Prostate gland (tissue), 2 donors: ENCODE measurements at regions not wholly inside any gene's neighbourhood (a gene's known extent, or its start where the extent isn't known, plus 50 kb on each side); places are given as distances from the start of the nearest gene placed in this dataset.

ENCODE experiments used
- DNase-seq: peaks from one replicate; pipeline ENCODE4 v3.0.0-alpha.2; 2019; ENCODE audit warnings: low spot score
- H3K27ac ChIP-seq, 2 donors: fragments of 200-600 bp; sonication (generic); 2 replicates each; pipeline ENCODE4 v1.5.1; 2017 to 2019
- H3K27me3 ChIP-seq: fragments of 200-600 bp; sonication (generic); replicated peaks from 2 replicates; pipeline ENCODE4 v1.5.1; 2019; ENCODE audit not compliant: insufficient read depth
- H3K36me3 ChIP-seq, 2 donors: fragments of 200-600 bp; sonication (generic); 1 replicate in 1 of 2; 2 replicates in 1 of 2; pipeline versions ENCODE4 v1.5.1 to v1.8.1; 2017 to 2019
- H3K4me1 ChIP-seq: fragments of 200-600 bp; sonication (generic); replicated peaks from 2 replicates; pipeline ENCODE4 v1.5.1; 2019
- H3K4me3 ChIP-seq, 2 donors: fragments of 200-600 bp; sonication (generic); 2 replicates each; pipeline ENCODE4 v1.5.1; 2017 to 2019
- H3K9me3 ChIP-seq: fragments of 200-600 bp; sonication (generic); 2 replicates; pipeline ENCODE4 v1.5.1; 2017
- POLR2A ChIP-seq: fragments of 450-650 bp; IDR thresholded peaks from one replicate; pipeline ENCODE4 v1.6.1; 2016; ENCODE audit warnings: antibody characterized with exemption, mild to moderate bottlenecking
- POLR2AphosphoS5 ChIP-seq: sonication (generic); formaldehyde crosslinking; IDR thresholded peaks from one replicate; pipeline ENCODE4 v1.6.1; 2017; ENCODE audit warnings: antibody characterized with exemption
- WGBS: methylation state at CpG from one replicate; pipeline ENCODE4 v1.1.5; 2018; 5-methylcytosine and 5-hydroxymethylcytosine counted together
- intact Hi-C: fragments of 100-400 bp; cut with DNase I; formaldehyde crosslinking; loops from one replicate; pipeline ENCODE4 v1.14.2; 2022
- TF ChIP-seq, protein P1 (sequence below), 4 experiments: fragments of 200-600 bp in 2 of 4; fragments of 450-650 bp in 2 of 4; sonication (generic) in 2 of 4; IDR thresholded peaks; 1 replicate in 3 of 4; 2 replicates in 1 of 4; pipeline ENCODE4 v1.5.1; 2016 to 2019; ENCODE audit warnings: antibody characterized with exemption in 4 of 4, mild to moderate bottlenecking in 2 of 4, moderate library complexity in 2 of 4

DNA sequence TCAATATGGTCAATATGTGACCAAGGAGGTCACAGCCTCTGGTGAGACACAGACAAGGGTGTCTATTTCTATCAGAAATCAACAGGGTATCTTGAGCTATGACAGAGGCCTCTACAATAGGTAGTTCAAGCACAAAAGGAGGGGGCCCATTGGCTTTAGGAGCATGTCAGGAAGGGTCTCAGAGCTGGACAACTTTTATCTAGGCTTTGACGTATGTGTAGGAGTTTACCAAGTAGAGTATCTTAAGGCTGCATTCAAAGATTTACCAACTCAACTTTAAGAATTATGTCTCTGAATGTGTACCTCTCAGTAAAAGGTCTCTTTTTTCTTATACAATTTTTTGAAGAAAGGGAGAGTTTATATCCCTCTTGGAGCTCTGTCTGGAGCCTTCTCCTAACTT lies 297.2 kb downstream of the NSG2 start:
- Histone ChIP-seq H3K27me3 (no peaks in the 10 kb centered on the region), H3K9me3 (no peaks in the 10 kb centered on the region), H3K27ac (no peak overlapping the region), H3K4me3 (no peak overlapping the region), H3K4me1 (no peaks in the 10 kb centered on the region), H3K36me3 (no peaks in the 10 kb centered on the region)
- intact Hi-C loops = no loop called here
- TF ChIP-seq POLR2A = no peak
- TF ChIP-seq POLR2AphosphoS5 = no peak
- TF ChIP-seq, protein P1, sequence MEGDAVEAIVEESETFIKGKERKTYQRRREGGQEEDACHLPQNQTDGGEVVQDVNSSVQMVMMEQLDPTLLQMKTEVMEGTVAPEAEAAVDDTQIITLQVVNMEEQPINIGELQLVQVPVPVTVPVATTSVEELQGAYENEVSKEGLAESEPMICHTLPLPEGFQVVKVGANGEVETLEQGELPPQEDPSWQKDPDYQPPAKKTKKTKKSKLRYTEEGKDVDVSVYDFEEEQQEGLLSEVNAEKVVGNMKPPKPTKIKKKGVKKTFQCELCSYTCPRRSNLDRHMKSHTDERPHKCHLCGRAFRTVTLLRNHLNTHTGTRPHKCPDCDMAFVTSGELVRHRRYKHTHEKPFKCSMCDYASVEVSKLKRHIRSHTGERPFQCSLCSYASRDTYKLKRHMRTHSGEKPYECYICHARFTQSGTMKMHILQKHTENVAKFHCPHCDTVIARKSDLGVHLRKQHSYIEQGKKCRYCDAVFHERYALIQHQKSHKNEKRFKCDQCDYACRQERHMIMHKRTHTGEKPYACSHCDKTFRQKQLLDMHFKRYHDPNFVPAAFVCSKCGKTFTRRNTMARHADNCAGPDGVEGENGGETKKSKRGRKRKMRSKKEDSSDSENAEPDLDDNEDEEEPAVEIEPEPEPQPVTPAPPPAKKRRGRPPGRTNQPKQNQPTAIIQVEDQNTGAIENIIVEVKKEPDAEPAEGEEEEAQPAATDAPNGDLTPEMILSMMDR (IDR thresholded peaks at IDR 0.05) = no peak
- DNase-seq = no peak
- WGBS = 91% methylated on average over 1 of the region's 1 CpG

DNA sequence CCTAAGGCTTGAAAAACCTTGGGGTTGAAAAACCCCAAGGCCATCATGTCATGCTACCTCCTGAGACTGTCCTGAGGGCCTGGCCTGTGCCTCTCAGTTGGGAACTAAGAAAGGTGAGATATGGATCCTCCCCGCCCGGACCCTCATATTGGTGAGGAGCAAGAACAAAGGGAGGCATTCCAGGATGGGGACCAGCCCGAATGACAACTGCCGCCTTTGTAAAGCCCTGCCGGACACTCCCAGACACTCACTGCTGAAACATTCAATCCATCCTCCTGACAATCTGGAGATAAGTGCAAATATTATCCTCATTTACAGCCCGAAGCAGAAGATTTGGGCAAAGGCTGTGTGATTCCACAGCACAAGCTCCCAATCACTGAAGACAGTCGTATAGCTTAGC lies 298.3 kb downstream of the NSG2 start:
- H3K27me3 ChIP-seq = no peaks in the 10 kb centered on the region
- H3K36me3 ChIP-seq = no peaks in the 10 kb centered on the region
- 79% methylated on average over 7 of the region's 7 CpGs for WGBS
- H3K4me3 ChIP-seq = no peak overlapping the region
- no peaks in the 10 kb centered on the region for H3K9me3 ChIP-seq
- no peaks in the 10 kb centered on the region for H3K4me1 ChIP-seq
- intact Hi-C loops = no loop called here
- TF ChIP-seq POLR2A = no peak
- no peak for TF ChIP-seq POLR2AphosphoS5
- TF ChIP-seq, protein P1 (IDR thresholded peaks at IDR 0.05) = no peak
- no peak for DNase-seq
- no peak overlapping the region for H3K27ac ChIP-seq

DNA sequence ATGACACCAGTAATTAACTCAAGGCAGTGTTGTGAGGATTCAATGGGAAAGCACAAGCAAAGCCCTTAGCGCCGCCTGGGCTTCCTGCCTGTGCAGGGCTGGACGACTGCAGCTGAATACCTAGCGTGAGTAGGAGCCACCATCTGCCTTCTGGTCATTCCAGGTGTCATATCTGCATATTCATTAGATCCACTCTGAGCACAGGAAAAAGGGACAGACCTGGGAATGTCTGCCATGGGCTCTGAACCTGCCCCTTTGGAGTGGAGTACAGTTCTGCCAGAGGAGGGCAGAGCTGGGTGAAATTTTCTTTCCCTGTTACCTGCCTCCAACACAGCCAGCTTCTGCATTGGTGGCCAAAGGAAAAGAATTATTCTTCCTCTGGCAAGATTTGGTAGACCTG lies 298.8 kb downstream of the NSG2 start:
- WGBS = 66% methylated on average over 4 of the region's 4 CpGs
- TF ChIP-seq POLR2AphosphoS5 (no peak), POLR2A (no peak)
- TF ChIP-seq, protein P1 (IDR thresholded peaks at IDR 0.05) = no peak
- DNase-seq = no peak

DNA sequence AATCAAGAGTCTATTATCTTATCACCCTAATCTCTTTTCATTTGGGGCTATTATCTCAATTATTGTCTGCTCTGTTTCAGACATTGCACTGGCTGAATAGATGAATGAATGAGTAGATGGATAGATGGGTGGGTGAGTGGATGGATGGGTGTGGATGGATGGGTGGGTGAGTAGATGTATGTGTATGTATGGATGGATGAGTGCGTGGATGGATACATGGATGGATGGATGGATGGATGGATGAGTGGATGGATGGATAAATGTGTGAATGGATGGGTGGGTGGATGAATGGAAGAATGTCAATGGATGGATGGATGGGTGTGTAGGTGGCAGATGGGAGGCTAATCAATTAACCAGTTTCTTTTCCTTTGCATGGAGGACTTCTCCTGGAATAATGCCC lies 301.7 kb downstream of the NSG2 start:
- intact Hi-C loops = no loop called here
- H3K4me3 ChIP-seq = no peak overlapping the region
- 100% methylated on average over 1 of the region's 1 CpG for WGBS

More for the DNA sequence above, 298.8 kb downstream of the NSG2 start:
- no peak overlapping the region for H3K27ac ChIP-seq
- H3K4me1 ChIP-seq = no peaks in the 10 kb centered on the region
- no peaks in the 10 kb centered on the region for H3K36me3 ChIP-seq
- intact Hi-C loops = no loop called here
- H3K9me3 ChIP-seq = no peaks in the 10 kb centered on the region
- H3K27me3 ChIP-seq = no peaks in the 10 kb centered on the region
- H3K4me3 ChIP-seq = no peak overlapping the region

More for the DNA sequence above, 301.7 kb downstream of the NSG2 start:
- H3K27ac ChIP-seq = no peak overlapping the region
- H3K4me1 ChIP-seq = no peaks in the 10 kb centered on the region
- no peaks in the 10 kb centered on the region for H3K9me3 ChIP-seq
- no peaks in the 10 kb centered on the region for H3K27me3 ChIP-seq
- TF ChIP-seq POLR2A (no peak), POLR2AphosphoS5 (no peak)
- TF ChIP-seq, protein P1 (IDR thresholded peaks at IDR 0.05) = no peak
- no peaks in the 10 kb centered on the region for H3K36me3 ChIP-seq
- DNase-seq = no peak
